Caki2 (cell line): ENCODE measurements at regions not wholly inside any gene's neighbourhood (a gene's known extent, or its start where the extent isn't known, plus 50 kb on each side); places are given as distances from the start of the nearest gene placed in this dataset.

Source experiments
- DNase-seq: peaks from one replicate; pipeline ENCODE4 v3.0.0-alpha.2; 2015; ENCODE audit warnings: low read depth
- in situ Hi-C: cut with HindIII; loops from 2 replicates; pipeline ENCODE4 v1.10.0; 2016; ENCODE audit warnings: low sequenced_read_pairs, low pct_unique_long_range_greater_than_20kb, mixed read lengths

DNA sequence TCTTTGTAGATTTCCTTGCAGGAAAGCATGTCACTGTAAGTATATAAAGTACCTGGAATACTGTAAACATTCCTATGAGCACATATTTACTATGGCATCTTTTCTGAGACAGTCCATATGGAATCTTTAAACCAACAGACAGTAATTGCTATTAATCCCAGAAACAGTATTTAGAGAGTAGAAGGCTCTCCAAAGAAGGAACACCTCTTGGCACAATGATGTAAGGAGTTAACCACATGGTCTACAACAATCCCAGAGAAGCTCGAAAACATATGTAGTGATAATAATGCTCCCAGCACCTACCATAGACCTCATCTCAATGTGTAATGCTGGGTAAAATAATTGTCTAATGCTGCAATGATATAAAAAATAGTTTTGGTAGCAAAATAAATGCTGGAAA, 95.8 kb upstream of the IL12A start:
- no peak for DNase-seq
- in situ Hi-C loops: no loop called here

DNA sequence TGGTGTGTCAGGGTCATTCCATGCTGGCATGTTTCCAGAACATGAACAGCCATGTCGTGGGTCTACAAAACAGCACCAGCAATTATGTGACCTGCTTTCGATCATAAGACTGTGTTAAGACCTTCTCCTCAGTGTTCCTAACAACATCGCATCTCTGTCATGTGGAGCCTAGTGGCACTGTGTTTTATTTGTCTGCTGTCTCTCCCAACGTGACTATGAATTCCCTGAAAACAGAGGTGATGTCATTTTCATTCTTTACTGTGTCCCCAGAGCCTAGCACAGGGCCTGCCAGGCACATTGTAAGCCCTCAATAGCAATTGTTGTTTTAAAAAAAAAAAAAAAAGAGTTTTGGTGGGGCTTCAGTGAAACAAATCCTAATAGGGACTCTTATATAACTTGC, 94.2 kb upstream of the IL12A start:
- in situ Hi-C loops: no loop called here
- no peak for DNase-seq

- in situ Hi-C loops: no loop called here
- DNase-seq: no peak
These were observed 93.2 kb upstream of the IL12A start for GRCh38 chr3:159895430-159895829.

DNA sequence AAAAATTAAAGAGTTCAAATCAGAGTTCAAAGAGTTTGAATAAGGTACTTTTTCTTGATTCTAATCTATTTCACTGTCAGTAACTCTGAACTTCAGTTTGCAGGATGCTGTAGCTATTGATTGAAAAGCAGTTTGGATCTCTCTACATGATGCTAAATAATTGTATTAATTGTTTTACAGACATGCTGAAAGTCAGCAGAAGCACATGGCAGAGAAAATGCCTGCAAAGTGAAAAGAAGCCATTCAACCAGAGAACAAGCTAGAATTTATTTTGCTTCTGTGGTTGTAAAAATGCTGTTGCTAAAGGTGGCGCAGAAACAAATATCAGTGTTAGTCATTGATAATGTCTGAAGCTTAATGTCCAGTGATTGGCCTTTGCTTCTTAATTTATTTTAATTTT, 92.1 kb upstream of the IL12A start:
- in situ Hi-C loops: no loop called here
- DNase-seq: no peak

DNA sequence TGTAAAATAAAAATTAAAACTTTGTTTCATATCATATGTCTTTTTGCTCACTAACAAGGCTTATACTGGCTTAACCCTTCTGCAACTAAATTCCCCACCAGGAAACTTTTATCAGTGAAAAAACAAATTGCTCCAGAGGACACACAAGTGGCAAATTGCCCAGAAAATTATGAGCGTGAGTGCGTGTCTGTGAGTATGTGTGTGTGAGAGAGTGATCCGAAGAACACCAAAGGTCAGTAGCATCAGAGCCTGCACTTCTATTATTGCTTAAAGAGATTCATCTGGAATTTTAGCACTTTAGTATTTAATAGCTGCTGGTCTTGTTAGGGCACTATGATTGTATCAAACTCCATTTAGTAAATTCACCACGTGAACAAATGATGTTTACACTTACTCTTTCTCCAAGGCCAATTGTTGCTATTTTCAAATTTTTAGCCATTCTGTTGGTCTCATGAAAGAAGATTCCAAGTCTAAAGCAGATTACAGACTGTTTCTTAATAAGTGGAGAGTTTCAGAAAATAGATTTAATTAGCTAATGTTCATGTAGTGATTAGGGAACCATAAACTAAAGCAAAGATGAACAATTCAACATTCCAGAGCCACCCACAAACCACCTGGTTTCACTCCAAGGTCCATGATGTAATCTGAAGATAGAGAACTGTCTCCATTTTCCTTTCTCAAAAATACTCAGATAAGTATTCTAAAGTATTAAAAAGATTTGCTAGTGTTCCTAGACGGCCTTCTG, 91.1 kb upstream of the IL12A start:
- DNase-seq: no peak
- in situ Hi-C loops: no loop called here

GRCh38 chr3:159898147-159898546, 90.5 kb upstream of the IL12A start:
- in situ Hi-C loops: no loop called here
- no peak for DNase-seq

GRCh38 chr3:159899166-159899565, 89.5 kb upstream of the IL12A start:
- in situ Hi-C loops: no loop called here

GRCh38 chr3:159902546-159903314, 85.9 kb upstream of the IL12A start:
- no peak for DNase-seq
- in situ Hi-C loops: no loop called here

More at GRCh38 chr3:159899166-159899565, 89.5 kb upstream of the IL12A start:
- no peak for DNase-seq

GRCh38 chr3:159904455-159904854, 84.2 kb upstream of the IL12A start:
- no peak for DNase-seq
- in situ Hi-C loops: no loop called here

DNA sequence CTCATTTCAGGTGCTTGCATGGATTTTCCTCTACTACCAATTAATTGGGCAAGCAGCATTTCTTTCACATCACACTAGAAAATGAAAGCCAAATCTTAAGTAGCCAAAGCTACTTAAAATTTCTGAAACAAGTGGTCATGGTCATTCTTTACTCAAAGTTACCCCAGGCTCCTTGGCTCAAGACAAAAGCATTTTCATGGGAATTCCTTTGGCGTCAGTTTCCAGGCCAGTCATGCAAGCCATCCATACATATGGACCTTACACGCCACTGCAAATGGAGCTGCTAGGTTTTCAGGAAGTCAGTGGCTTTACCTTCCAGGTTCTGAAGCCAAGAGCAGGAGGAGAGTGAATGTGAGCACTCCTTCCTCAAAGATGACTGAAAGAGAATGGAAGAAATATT, 83.7 kb upstream of the IL12A start:
- in situ Hi-C loops: no loop called here
- no peak for DNase-seq

DNA sequence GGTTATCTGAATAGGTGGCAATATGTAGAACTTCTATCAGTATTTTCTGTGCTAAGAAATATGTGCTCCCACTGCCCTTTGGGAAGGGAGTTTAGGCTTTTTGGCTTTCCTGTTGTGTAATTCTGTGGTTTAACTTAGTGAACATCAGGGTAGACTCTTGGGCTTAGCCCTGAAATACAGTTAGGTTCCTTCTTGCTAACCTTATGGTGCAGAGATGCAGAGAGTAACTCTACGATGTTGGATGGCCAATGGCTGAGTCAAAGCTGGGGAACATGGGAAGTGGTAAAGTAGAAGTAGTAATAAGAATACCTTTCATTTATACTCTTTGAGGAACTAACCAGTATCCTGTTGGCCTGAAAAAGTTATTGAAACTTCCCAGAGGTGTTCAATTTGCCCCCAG, 80.8 kb upstream of the IL12A start:
- in situ Hi-C loops: no loop called here
- DNase-seq: no peak

GRCh38 chr3:159910991-159911663, 77.5 kb upstream of the IL12A start:
- no peak for DNase-seq
- in situ Hi-C loops: no loop called here

DNA sequence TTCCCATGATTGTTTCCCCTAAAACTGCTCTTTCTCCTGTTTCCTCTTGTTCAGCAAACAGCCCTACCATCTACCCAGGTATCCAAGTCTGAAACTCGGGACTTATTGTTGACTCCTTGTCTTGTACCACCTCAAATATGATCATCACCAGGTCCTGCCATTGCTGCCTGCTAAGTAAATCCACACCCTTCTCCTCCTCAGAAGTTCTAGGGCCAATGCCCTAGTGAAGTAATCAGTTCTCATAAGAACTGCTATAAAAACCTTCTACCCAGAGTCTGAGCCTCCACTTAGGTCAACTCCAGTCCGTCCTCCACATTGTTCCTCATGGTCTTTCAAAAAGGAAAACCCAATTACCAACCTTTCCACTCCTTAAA, 77.0 kb upstream of the IL12A start:
- in situ Hi-C loops: no loop called here
- no peak for DNase-seq

DNA sequence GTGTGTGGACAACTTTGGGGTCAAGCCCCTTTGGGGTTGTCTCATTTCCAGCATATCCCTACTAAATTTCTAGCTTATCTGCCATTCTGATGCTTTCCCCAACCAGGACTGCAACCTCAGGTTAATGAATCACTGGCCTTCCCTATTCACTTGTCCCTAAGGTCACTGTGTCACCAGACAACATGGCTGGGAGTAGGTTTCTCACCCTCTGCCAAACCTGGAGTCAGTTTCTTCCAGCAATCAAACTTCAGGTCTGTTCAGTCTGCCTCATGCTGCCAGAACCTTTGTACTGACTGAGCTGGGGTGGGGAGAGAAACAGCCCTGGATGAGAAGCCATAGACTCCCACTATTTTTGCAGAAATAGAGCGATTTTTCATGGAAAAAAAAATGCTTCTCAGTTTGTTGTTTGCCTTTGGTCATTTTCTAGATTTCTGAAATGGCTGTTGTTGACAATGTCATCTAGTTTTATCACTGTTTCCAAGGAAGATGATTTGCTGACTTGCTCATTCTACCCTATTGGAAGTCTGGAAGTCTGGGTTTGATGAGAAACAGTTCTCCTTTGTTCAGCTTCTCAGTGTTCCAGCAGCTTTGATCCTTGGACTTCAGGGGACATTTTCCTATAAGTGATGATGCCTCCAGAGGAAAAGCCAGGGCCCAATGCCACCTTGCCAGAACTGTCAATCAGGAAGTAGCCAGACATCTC, 74.8 kb upstream of the IL12A start:
- no peak for DNase-seq
- in situ Hi-C loops: no loop called here

GRCh38 chr3:159914426-159914825, 74.2 kb upstream of the IL12A start:
- no peak for DNase-seq
- in situ Hi-C loops: no loop called here

DNA sequence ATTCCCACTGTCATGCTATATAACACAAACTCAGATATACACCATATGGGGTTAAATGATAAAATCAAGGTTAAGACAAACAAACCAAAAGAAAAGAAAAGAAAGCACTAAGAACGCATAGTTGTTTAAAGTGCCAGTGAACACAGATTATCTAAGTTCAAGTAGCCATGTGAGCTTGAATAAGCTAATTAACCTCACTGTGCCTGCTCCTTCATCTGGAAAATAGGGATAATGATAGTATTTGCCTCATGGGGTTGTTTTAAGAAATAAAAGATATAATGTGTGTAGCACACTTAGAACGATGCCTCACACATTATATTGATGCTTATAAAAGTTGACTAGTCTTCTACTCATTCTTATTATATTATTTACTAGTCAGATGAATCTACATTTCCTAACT, 72.6 kb upstream of the IL12A start:
- in situ Hi-C loops: no loop called here
- no peak for DNase-seq

GRCh38 chr3:159917141-159917540, 71.5 kb upstream of the IL12A start:
- in situ Hi-C loops: no loop called here
- DNase-seq: no peak

DNA sequence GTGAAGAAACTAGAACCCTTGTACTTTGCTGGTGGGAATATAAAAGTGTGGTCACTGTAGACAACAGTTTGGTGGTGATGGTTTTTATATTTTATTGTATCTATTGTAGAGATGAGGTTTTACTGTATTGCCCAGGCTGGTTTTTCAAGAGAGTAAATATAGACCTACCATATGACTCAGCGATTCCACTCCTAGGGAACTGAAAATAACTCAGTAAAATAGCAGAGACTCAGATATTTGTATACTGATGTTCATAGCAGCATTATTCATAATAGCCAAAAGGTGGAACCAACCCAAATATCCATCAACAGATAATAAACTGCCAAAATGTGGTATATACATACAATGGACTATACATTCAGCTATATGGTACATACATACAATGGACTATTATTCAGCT, 68.8 kb upstream of the IL12A start:
- no peak for DNase-seq
- in situ Hi-C loops: no loop called here
